GM12872 (cell line): ENCODE measurements at regions not wholly inside any gene's neighbourhood (a gene's known extent, or its start where the extent isn't known, plus 50 kb on each side); places are given as distances from the start of the nearest gene placed in this dataset.
A peak's percentile ranks its signal among the peaks of the same experiment; 100 is the strongest.

ENCODE experiments used
- CTCF ChIP-seq: IDR thresholded peaks from 3 replicates; pipeline ENCODE4 v1.5.1; 2011; ENCODE audit warnings: low read depth, mild to moderate bottlenecking, low read length, moderate library complexity; ENCODE audit not compliant: insufficient read depth

DNA sequence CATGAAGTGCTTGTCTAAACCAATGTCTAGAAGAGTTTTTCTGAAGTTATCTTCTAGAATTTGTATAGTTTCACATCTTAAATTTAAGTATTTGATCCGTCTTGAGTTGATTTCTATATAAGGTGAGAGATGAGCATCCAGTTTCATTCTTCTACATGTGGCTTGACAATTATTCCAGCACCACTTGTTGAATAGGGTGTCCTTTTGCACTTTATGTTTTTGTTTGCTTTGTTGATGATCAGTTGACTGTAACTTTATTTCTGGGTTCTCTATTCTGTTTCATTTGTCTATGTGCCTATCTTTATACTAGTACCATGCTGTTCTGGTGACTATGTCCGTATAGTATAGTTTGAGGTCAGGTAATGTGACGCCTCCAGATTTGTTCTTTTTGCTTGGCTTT, 426.6 kb upstream of the CHRM2 start:
- TF ChIP-seq CTCF, result no peak

DNA sequence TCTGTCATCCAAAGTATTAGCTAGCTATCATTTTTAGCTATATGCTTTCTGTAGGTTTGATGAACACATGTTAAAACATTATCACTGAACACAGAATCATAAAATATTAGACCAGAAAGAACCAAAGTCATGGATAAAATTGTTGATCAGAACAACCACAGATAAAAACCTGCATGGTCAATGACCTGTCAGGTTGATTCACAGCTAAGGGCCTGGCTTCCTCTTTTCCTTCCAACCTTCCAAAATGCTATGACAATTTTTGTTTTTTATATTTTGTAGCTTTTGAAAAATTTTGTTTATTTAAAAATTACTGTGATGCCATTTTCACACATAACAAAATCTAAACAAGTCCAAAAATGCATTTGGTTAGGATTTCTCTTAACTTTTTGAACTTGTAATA, 444.4 kb upstream of the CHRM2 start:
- no peak for TF ChIP-seq CTCF

GRCh38 chr7:136412952-136413351, 435.8 kb upstream of the MTPN start:
- no peak for TF ChIP-seq CTCF

DNA sequence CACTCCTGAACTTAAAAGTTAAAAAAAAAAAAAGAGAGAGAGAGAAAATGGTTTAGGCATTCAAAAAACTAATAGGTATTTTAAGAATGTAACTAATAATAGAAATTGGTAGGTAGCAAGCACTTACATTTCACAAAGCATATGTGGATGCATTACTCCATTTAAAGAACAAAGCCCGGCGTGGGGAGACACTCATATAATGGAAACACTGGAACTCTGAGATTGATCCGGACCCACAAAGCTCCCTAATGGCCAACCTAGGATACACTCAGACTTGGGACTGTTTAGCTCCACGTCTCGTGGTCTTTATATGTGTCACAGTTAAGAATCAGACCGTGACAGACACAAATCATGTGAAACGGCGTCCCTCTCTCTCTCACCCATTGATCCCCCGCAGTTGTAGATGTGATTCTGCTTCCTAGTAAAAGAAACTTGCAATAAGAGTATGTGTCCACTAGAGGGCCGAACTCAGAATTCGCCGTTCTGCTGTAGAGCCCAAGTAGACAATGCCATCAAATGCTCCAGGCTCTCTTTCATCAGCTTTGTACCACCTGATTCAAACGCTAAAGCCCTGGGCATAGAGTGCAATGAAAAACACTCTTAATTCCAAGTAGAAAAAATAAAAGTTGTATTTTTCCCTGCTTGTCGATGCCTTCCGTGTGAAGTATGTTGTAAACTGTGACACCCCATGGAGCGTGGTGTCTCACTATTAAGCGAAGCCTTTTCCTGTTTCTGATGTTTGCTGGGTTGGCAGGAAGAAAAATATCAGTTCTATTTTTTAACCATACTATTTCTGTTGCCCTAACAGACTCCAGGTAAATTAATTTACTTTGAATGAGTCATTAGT, 429.0 kb upstream of the MTPN start:
- peak; percentile 85 for TF ChIP-seq CTCF

GRCh38 chr7:136403591-136403990, 426.4 kb upstream of the MTPN start:
- no peak for TF ChIP-seq CTCF

DNA sequence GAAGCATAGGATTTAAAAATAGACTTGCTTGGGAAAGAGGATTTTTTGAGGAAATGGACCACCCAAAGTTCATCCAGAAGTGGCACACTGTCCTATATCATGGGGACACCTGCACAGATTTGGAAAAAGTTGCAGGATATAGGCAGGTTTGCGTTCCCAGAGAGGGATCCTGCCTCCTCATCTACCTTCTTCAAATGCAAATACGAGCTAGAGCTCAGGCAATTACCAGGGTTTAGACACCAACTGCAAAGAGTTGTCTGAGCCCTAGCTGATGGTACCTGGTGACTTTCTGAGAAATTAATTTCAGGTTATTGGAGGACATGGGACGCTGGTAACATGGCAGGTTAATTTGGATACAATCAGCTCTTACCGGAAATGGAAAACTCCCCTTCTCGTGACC, 423.7 kb upstream of the MTPN start:
- no peak for TF ChIP-seq CTCF

- no peak for TF ChIP-seq CTCF
These were observed 422.2 kb upstream of the MTPN start for GRCh38 chr7:136399385-136399784.

- no peak for TF ChIP-seq CTCF
These were observed 415.7 kb upstream of the MTPN start for GRCh38 chr7:136392856-136393255.
